C4-2B (cell line): ENCODE measurements at regions not wholly inside any gene's neighbourhood (a gene's known extent, or its start where the extent isn't known, plus 50 kb on each side); places are given as distances from the start of the nearest gene placed in this dataset.

Experiments
- H3K27ac ChIP-seq: fragments of 450-650 bp; 2 replicates; pipeline ENCODE4 v1.5.1; 2017
- CTCF ChIP-seq: fragments of 450-650 bp; conservative IDR thresholded peaks from 2 replicates; pipeline ENCODE4 v1.5.1; 2017; ENCODE audit warnings: mild to moderate bottlenecking
- ZFX ChIP-seq: fragments of 450-650 bp; IDR thresholded peaks from 2 replicates; pipeline ENCODE4 v1.6.1; 2017

DNA sequence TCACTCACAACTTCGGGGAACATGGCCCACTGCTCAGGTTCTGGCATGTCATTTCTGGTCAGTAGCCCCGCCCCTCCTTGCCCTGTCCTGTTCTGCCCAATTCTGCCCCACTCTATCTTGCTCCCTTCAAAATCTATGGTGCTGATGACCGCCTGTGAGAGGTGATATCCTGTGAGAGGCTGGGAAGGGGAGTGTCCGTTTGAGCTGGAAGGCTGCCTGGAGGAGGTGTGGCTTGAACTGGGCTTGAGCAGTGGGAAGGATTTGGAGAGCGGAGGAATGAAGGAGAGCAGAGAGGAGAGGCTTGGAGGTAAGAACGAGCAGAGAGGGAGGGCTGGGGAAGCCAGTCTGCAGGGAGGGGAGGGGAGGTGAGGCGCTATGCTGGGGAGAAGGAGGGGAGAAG lies 145.3 kb downstream of the RPS24 start:
- TF ChIP-seq CTCF (no peak), ZFX (no peak)
- no peak overlapping the region for H3K27ac ChIP-seq

DNA sequence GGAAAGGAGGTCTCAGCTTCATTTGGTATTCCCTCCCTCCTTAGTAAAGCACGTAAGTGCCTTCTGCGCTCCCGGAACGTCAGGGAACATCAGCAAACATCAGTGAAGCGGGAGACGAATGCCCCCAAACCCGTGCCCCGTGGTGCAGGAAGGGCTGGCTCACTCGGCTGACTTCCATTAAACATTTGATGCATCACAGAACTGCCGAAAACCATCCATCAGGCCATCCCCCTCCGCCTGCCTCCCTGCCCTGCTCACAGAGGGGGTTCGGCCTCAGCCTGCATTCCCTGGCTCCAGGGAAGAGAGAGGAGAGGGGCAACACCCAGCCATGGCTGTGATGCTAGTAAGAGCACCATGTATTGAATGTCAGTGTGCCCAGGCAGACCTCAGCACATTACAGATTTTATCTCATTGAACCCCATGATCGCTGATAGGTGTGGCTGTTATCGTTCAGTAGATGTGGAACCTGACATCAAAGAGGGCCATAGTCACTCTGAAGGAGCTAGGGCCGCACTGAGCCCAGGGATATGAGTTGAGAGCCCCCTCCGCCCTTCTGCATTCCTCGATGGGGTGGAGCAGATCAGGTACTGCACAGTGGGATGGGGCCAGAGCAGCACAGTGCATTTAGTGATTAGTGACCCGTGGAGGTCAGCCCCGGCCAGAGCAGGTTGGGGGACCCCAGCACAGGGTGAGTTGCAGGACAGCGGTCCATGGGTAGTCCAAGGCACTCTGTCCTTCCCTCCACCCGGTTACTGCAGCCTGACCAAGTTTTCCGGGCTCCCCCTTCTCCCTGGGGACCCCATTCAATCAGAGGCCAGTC lies 146.4 kb downstream of the RPS24 start:
- H3K27ac ChIP-seq = no peak overlapping the region
- TF ChIP-seq ZFX (no peak), CTCF (no peak)

DNA sequence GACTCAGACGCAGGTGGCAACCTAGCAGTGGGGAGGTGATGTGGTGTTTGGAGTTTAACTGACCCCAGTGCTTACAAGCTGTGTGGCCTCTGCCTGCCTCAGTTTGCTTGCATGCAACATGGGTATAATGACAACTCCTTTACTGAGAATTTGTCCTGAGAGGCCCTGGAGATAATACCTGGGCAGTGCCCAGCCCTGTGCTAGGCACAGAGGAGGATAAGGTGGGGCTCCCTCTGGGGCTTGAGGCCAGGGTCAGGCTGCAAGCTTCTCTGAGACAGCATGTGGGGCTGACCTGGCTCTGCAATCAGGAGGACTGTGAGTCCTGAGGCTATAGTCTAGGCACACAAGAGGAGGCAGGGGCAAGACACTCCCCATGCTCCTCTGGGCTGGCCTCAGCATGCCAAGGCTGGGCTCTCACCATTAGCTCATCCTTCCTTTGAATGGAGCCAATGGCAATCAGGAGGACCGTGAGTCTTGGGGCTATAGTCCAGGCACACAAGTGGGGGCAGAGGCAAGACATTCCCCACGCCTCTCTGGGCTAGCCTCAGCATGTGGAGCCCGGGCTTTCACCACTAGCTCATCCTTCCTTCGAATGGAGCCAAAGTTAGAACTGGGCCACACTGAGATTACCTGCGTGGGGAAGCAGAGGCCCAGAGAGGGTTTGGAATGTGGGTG lies 147.9 kb downstream of the RPS24 start:
- TF ChIP-seq ZFX (no peak), CTCF (no peak)
- no peak overlapping the region for H3K27ac ChIP-seq

DNA sequence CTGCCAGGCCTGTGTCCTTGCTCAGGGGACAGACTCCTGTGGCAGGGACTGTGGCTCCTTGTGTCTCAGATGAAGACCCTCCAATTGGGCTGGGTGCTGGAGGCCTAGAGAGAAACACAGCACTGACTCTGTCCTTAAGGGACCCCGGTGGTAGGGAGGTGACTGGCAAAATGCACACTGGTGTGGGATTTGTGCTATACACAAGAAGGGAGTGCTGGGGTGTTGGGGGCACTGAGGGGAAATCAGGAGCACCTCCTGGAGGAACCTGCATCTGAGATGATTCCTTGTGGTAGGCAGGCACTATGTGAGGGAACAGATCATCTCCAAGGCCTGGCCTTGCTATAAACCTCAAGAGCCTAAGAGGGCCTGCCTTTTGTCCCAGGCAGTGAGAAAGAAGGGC lies 149.2 kb downstream of the RPS24 start:
- H3K27ac ChIP-seq = no peak overlapping the region
- TF ChIP-seq CTCF (no peak), ZFX (no peak)

GRCh38 chr10:78184851-78185692 lies 151.4 kb downstream of the RPS24 start:
- TF ChIP-seq CTCF (no peak), ZFX (no peak)
- no peak overlapping the region for H3K27ac ChIP-seq

GRCh38 chr10:78185693-78186055 lies 152.0 kb downstream of the RPS24 start:
- TF ChIP-seq ZFX = no peak
- TF ChIP-seq CTCF = no peak
- H3K27ac ChIP-seq = no peak overlapping the region

DNA sequence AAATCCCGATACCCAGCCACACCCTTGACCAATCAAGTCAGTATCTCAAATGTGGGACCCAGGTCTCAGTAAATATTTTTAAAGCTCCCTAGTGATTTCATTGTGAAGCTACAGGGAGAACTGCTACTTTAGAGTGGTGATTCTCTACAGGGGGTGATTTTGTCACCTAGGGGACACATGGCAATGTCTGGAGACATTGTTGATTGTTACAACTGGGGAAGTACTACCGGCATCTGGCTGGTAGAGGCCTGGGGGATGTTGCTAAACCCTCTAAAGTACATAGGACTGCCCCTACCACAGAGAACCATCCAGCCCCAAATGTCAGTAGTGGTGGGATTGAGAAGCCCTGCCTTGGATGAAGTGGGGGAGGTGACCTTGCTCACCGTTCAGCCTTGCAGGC lies 152.9 kb downstream of the RPS24 start:
- no peak for TF ChIP-seq ZFX
- TF ChIP-seq CTCF = no peak
- H3K27ac ChIP-seq = no peak overlapping the region
